Non-pigmented ciliary epithelial cell (primary cell): ENCODE measurements at regions not wholly inside any gene's neighbourhood (a gene's known extent, or its start where the extent isn't known, plus 50 kb on each side); places are given as distances from the start of the nearest gene placed in this dataset.

ENCODE experiments used
- DNase-seq: peaks from one replicate; pipeline ENCODE4 v3.0.0-alpha.2; 2010; ENCODE audit warnings: low read depth

GRCh38 chr10:83037653-83038052, 1101.7 kb upstream of the GHITM start:
- DNase-seq: no peak

GRCh38 chr10:83038631-83039030, 1100.7 kb upstream of the GHITM start:
- no peak for DNase-seq

GRCh38 chr10:83045731-83046130, 1093.6 kb upstream of the GHITM start:
- DNase-seq: no peak

GRCh38 chr10:83050815-83051214, 1088.5 kb upstream of the GHITM start:
- no peak for DNase-seq

- DNase-seq: no peak
These were observed 1076.4 kb upstream of the GHITM start for GRCh38 chr10:83062871-83063270.

GRCh38 chr10:83073472-83073871, 1065.8 kb upstream of the GHITM start:
- DNase-seq: no peak

- DNase-seq: no peak
These were observed 1064.1 kb upstream of the GHITM start for GRCh38 chr10:83075016-83075814.

GRCh38 chr10:83075815-83076355, 1063.4 kb upstream of the GHITM start:
- DNase-seq: no peak

- no peak for DNase-seq
These were observed 1062.9 kb upstream of the GHITM start for GRCh38 chr10:83076443-83076842.

- no peak for DNase-seq
These were observed 1061.1 kb upstream of the GHITM start for GRCh38 chr10:83078160-83078559.

- no peak for DNase-seq
These were observed 1060.7 kb upstream of the GHITM start for GRCh38 chr10:83078645-83079044.

- no peak for DNase-seq
These were observed 1055.5 kb upstream of the GHITM start for GRCh38 chr10:83083831-83084230.

- no peak for DNase-seq
These were observed 1050.0 kb upstream of the GHITM start for GRCh38 chr10:83089335-83089734.

- no peak for DNase-seq
These were observed 1034.7 kb upstream of the GHITM start for GRCh38 chr10:83104616-83105015.

GRCh38 chr10:83108565-83109333, 1030.6 kb upstream of the GHITM start:
- no peak for DNase-seq

GRCh38 chr10:83119346-83119745, 1020.0 kb upstream of the GHITM start:
- DNase-seq: no peak

GRCh38 chr10:83122336-83122735, 1017.0 kb upstream of the GHITM start:
- no peak for DNase-seq

- no peak for DNase-seq
These were observed 1011.2 kb upstream of the GHITM start for GRCh38 chr10:83127942-83128575.

- no peak for DNase-seq
These were observed 998.5 kb upstream of the GHITM start for GRCh38 chr10:83140811-83141210.

- no peak for DNase-seq
These were observed 997.2 kb upstream of the GHITM start for GRCh38 chr10:83142074-83142563.

- DNase-seq: no peak
These were observed 994.8 kb upstream of the GHITM start for GRCh38 chr10:83144461-83144860.

- no peak for DNase-seq
These were observed 985.6 kb upstream of the GHITM start for GRCh38 chr10:83153714-83154113.
